ENCODE measurements at regions not wholly inside any gene's neighbourhood (a gene's known extent, or its start where the extent isn't known, plus 50 kb on each side); places are given as distances from the start of the nearest gene placed in this dataset.

- ChIA-PET POLR2A (no interaction called here), CTCF (no interaction called here)
- H3K4me3 ChIP-seq (ENCODE audit: control extremely low read depth in 1 of 5, extremely low read depth in 1 of 5, insufficient read depth in 1 of 5, low read depth in 2 of 5, low read length in 4 of 5), result no peak overlapping the region
- H4K20me1 ChIP-seq (ENCODE audit: control insufficient read depth, insufficient read depth, low read length, poor library complexity, severe bottlenecking), result no peaks in the 10 kb centered on the region
- Mint-ChIP-seq H3K4me1 (no peaks in the 10 kb centered on the region), H3K9me3 (ENCODE audit: insufficient read depth) (no peaks in the 10 kb centered on the region), H3K27ac (no peak overlapping the region), H3K27me3 (peaks cover 14% of the 10 kb centered on the region), H3K4me3 (no peak overlapping the region)
- no peaks in the 10 kb centered on the region for H3K36me3 ChIP-seq (replicated peaks in 1 of 2; ENCODE audit: control extremely low read depth in 1 of 2, control insufficient read depth in 1 of 2, extremely low read depth in 1 of 2, insufficient read depth in 2 of 2, low read length in 1 of 2)
- no peak overlapping the region for H3K9ac ChIP-seq (ENCODE audit: low read length)
- WGBS (ENCODE audit: insufficient coverage), result 91% methylated on average over 5 of the region's 5 CpGs
- no peak overlapping the region for H2AFZ ChIP-seq (ENCODE audit: insufficient read depth, low read depth, low read length, poor library complexity, severe bottlenecking)
- no peak for DNase-seq
- H3K4me2 ChIP-seq (replicated peaks; ENCODE audit: low read depth, low read length, poor library complexity, severe bottlenecking), result no peak overlapping the region
- intact Hi-C loops (cut with micrococcal nuclease), result no loop called here
- H3K4me1 ChIP-seq (ENCODE audit: control insufficient read depth in 2 of 2, insufficient read depth in 2 of 2, low read length in 2 of 2), result no peaks in the 10 kb centered on the region
- H3K27ac ChIP-seq (ENCODE audit: low read length in 2 of 2), result no peak overlapping the region
- H3K9me3 ChIP-seq (ENCODE audit: control extremely low read depth in 1 of 3, control insufficient read depth in 2 of 3, insufficient read depth in 1 of 3, low read length in 2 of 3), result no peaks in the 10 kb centered on the region
- no peak for ATAC-seq (ENCODE audit: low read depth)
- TF ChIP-seq, protein P1, sequence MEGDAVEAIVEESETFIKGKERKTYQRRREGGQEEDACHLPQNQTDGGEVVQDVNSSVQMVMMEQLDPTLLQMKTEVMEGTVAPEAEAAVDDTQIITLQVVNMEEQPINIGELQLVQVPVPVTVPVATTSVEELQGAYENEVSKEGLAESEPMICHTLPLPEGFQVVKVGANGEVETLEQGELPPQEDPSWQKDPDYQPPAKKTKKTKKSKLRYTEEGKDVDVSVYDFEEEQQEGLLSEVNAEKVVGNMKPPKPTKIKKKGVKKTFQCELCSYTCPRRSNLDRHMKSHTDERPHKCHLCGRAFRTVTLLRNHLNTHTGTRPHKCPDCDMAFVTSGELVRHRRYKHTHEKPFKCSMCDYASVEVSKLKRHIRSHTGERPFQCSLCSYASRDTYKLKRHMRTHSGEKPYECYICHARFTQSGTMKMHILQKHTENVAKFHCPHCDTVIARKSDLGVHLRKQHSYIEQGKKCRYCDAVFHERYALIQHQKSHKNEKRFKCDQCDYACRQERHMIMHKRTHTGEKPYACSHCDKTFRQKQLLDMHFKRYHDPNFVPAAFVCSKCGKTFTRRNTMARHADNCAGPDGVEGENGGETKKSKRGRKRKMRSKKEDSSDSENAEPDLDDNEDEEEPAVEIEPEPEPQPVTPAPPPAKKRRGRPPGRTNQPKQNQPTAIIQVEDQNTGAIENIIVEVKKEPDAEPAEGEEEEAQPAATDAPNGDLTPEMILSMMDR (IDR thresholded peaks at IDR 0.05), result no peak
- no peak for TF ChIP-seq EZH2 (IDR thresholded peaks at IDR 0.05; ENCODE audit: borderline replicate concordance, insufficient read depth, low read depth, low read length, poor library complexity, severe bottlenecking)
- H3K79me2 ChIP-seq (ENCODE audit: control insufficient read depth, insufficient read depth, low read length), result no peaks in the 10 kb centered on the region
- H3K27me3 ChIP-seq (replicated peaks in 1 of 4; ENCODE audit: control extremely low read depth in 1 of 4, control insufficient read depth in 3 of 4, insufficient read depth in 4 of 4, low read length in 3 of 4), result no peaks in the 10 kb centered on the region
Observed at GRCh38 chr7:156529956-156530355, 110.6 kb upstream of the RNF32 start.

DNA sequence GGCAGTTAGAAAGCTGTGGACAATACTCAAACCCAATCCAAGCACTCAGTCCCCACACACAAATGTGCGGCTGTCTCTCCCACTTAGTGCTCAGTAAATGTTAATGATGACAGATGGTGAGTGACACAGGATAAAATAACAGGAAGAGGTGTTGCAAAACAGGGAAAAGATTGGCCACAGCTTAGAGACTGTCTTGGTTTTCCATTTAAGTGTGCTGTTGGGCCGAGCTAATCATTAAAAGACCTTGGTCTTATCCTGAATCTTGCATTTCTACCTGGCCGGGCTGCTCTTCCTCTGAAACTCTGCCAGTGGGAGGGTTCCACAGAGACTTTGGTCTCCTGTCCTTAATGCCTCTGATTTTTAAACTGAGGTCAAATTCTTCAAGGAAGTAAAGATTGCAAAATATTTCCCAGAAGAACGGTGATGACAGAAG lies 113.1 kb upstream of the RNF32 start:
- TF ChIP-seq, protein P1 (IDR thresholded peaks at IDR 0.05), result no peak
- TF ChIP-seq EZH2 (IDR thresholded peaks at IDR 0.05; ENCODE audit: borderline replicate concordance, insufficient read depth, low read depth, low read length, poor library complexity, severe bottlenecking), result no peak
- no peak overlapping the region for H3K4me3 ChIP-seq (ENCODE audit: control extremely low read depth in 1 of 5, extremely low read depth in 1 of 5, insufficient read depth in 1 of 5, low read depth in 2 of 5, low read length in 4 of 5)
- peaks cover 0 to 4% (median 0%) of the 10 kb centered on the region in 3 donors for H3K9me3 ChIP-seq (ENCODE audit: control extremely low read depth in 1 of 3, control insufficient read depth in 2 of 3, insufficient read depth in 1 of 3, low read length in 2 of 3)
- H3K9ac ChIP-seq (ENCODE audit: low read length), result no peak overlapping the region
- no peak for ATAC-seq (ENCODE audit: low read depth)
- ChIA-PET POLR2A (no interaction called here), CTCF (no interaction called here)
- no peak for DNase-seq
- no peaks in the 10 kb centered on the region for H3K27me3 ChIP-seq (replicated peaks in 1 of 4; ENCODE audit: control extremely low read depth in 1 of 4, control insufficient read depth in 3 of 4, insufficient read depth in 4 of 4, low read length in 3 of 4)
- H3K27ac Mint-ChIP-seq, result no peak overlapping the region
- no peaks in the 10 kb centered on the region for H3K4me1 Mint-ChIP-seq
- no peaks in the 10 kb centered on the region for H4K20me1 ChIP-seq (ENCODE audit: control insufficient read depth, insufficient read depth, low read length, poor library complexity, severe bottlenecking)
- WGBS (ENCODE audit: insufficient coverage), result 33% methylated on average over 1 of the region's 4 CpGs
- no peak overlapping the region for H2AFZ ChIP-seq (ENCODE audit: insufficient read depth, low read depth, low read length, poor library complexity, severe bottlenecking)
- no peaks in the 10 kb centered on the region for H3K9me3 Mint-ChIP-seq (ENCODE audit: insufficient read depth)
- H3K4me1 ChIP-seq (ENCODE audit: control insufficient read depth in 2 of 2, insufficient read depth in 2 of 2, low read length in 2 of 2), result no peaks in the 10 kb centered on the region
- no peak overlapping the region for H3K4me2 ChIP-seq (replicated peaks; ENCODE audit: low read depth, low read length, poor library complexity, severe bottlenecking)
- H3K79me2 ChIP-seq (ENCODE audit: control insufficient read depth, insufficient read depth, low read length), result no peaks in the 10 kb centered on the region
- H3K4me3 Mint-ChIP-seq, result no peak overlapping the region
- intact Hi-C loops (cut with micrococcal nuclease), result no loop called here
- no peak overlapping the region for H3K27ac ChIP-seq (ENCODE audit: low read length in 2 of 2)
- H3K36me3 ChIP-seq (replicated peaks in 1 of 2; ENCODE audit: control extremely low read depth in 1 of 2, control insufficient read depth in 1 of 2, extremely low read depth in 1 of 2, insufficient read depth in 2 of 2, low read length in 1 of 2), result no peaks in the 10 kb centered on the region
- peaks cover 14% of the 10 kb centered on the region for H3K27me3 Mint-ChIP-seq

All from B cell (primary cell).